PC-9 (cell line): ENCODE measurements at regions not wholly inside any gene's neighbourhood (a gene's known extent, or its start where the extent isn't known, plus 50 kb on each side); places are given as distances from the start of the nearest gene placed in this dataset.

Experiments used
- BruUV-seq: library from RNA; stranded (reverse); fragments of 400-500 nt; replicated peaks from 2 replicates; lab custom pipeline; 2021; lab: Mats Ljungman, UMichigan
- CTCF ChIA-PET: fragments of 300-600 bp; sonication (Branson Sonifier 250); formaldehyde crosslinking; loops from one replicate; lab custom pipeline; 2022; ENCODE audit warnings: antibody characterized with exemption; lab: Charles Lee
- POLR2A ChIA-PET: fragments of 300-600 bp; sonication (Branson Sonifier 250); formaldehyde crosslinking; loops from one replicate; lab custom pipeline; 2022; ENCODE audit warnings: antibody characterized with exemption; ENCODE audit not compliant: unreplicated experiment; lab: Charles Lee
- DNase-seq, 2 experiments: peaks; one replicate each; pipeline versions ENCODE4 v3.0.0 to v3.0.0-alpha.2; 2015 to 2022; ENCODE audit warnings: mixed read lengths in 1 of 2
- H2AFZ ChIP-seq: fragments of 200-600 bp; sonication (generic); 2 replicates; pipeline ENCODE4 v1.8.1; 2017; ENCODE audit warnings: antibody characterized with exemption
- H3F3A ChIP-seq: fragments of 200-600 bp; sonication (generic); 2 replicates; pipeline ENCODE4 v1.8.1; 2017; ENCODE audit warnings: antibody characterized with exemption, mild to moderate bottlenecking, low read depth; ENCODE audit not compliant: insufficient read depth
- H3K27ac ChIP-seq: fragments of 200-600 bp; sonication (generic); 2 replicates; pipeline ENCODE4 v1.6.1; 2016; ENCODE audit warnings: mixed run types
- H3K27me3 ChIP-seq: fragments of 200-600 bp; sonication (generic); 2 replicates; pipeline ENCODE4 v1.6.1; 2016; ENCODE audit warnings: low read depth, mixed run types; ENCODE audit not compliant: insufficient read depth
- H3K36me3 ChIP-seq: fragments of 200-600 bp; sonication (generic); 2 replicates; pipeline ENCODE4 v1.6.1; 2016; ENCODE audit warnings: low read depth, mixed run types
- H3K4me1 ChIP-seq: fragments of 200-600 bp; sonication (generic); replicated peaks from 2 replicates; pipeline ENCODE4 v1.6.1; 2016; ENCODE audit warnings: mixed run types; ENCODE audit not compliant: insufficient read depth
- H3K4me2 ChIP-seq: fragments of 200-600 bp; sonication (generic); 2 replicates; pipeline ENCODE4 v1.6.1; 2017; ENCODE audit warnings: mixed run types
- H3K4me3 ChIP-seq: fragments of 200-600 bp; sonication (generic); 2 replicates; pipeline ENCODE4 v1.6.1; 2016; ENCODE audit warnings: mixed run types
- H3K79me2 ChIP-seq: fragments of 200-600 bp; sonication (generic); 2 replicates; pipeline ENCODE4 v1.6.1; 2017; ENCODE audit warnings: low read depth, mixed run types
- H3K9me2 ChIP-seq: fragments of 200-600 bp; sonication (generic); 2 replicates; pipeline ENCODE4 v1.8.1; 2017; ENCODE audit warnings: mild to moderate bottlenecking; ENCODE audit not compliant: insufficient read depth
- H3K9me3 ChIP-seq: fragments of 200-600 bp; sonication (generic); 2 replicates; pipeline ENCODE4 v1.8.1; 2016; ENCODE audit warnings: low read depth; ENCODE audit not compliant: insufficient read depth
- H4K20me1 ChIP-seq: fragments of 200-600 bp; sonication (generic); 2 replicates; pipeline ENCODE4 v1.8.1; 2017; ENCODE audit not compliant: insufficient read depth
- EZH2 ChIP-seq: fragments of 200-600 bp; sonication (generic); IDR thresholded peaks from 2 replicates; pipeline ENCODE4 v1.8.0; 2017; ENCODE audit warnings: antibody characterized with exemption, low read depth
- intact Hi-C: fragments of 100-400 bp; cut with micrococcal nuclease; formaldehyde crosslinking; loops from one replicate; pipeline ENCODE4 v1.10.0; 2022; ENCODE audit not compliant: unreplicated experiment
- TF ChIP-seq, protein P1 (sequence below): fragments of 200-600 bp; sonication (generic); conservative IDR thresholded peaks from 2 replicates; pipeline ENCODE4 v1.6.1; 2017; ENCODE audit warnings: mixed run types, antibody characterized with exemption, mild to moderate bottlenecking, moderate library complexity

DNA sequence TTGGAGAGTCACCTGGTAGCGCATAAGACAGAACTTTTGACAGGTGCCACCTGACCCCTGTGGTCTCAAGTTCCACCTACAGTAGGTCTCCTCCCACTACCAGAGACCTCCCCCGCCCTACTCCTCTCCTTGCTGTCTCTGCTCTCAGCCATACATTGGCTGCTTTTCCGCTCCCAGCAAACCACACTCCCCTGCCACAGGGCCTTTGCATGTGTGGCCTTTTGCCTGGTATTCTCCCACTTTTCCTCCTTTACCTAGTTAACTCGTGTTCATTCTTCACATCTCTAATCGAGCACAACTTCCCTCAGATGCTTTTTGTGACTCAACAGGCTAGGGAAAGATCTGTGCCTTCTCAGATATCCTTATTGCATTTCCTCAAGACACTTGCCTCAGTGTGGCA, 218.3 kb upstream of the EEF2KMT start:
- Histone ChIP-seq H3K9me3 (no peaks in the 10 kb centered on the region), H2AFZ (no peak overlapping the region), H3K4me3 (no peak overlapping the region), H3K36me3 (no peaks in the 10 kb centered on the region), H3K27ac (no peak overlapping the region), H3K4me1 (no peaks in the 10 kb centered on the region), H3K27me3 (peaks cover 31% of the 10 kb centered on the region), H3K9me2 (no peaks in the 10 kb centered on the region), H3K4me2 (no peak overlapping the region), H3F3A (no peaks in the 10 kb centered on the region), H4K20me1 (no peaks in the 10 kb centered on the region), H3K79me2 (no peaks in the 10 kb centered on the region)
- no peak for DNase-seq
- CTCF ChIA-PET = no interaction called here
- intact Hi-C loops = no loop called here
- BruUV-seq = no TSS peak
- no peak for TF ChIP-seq EZH2
- TF ChIP-seq, protein P1, sequence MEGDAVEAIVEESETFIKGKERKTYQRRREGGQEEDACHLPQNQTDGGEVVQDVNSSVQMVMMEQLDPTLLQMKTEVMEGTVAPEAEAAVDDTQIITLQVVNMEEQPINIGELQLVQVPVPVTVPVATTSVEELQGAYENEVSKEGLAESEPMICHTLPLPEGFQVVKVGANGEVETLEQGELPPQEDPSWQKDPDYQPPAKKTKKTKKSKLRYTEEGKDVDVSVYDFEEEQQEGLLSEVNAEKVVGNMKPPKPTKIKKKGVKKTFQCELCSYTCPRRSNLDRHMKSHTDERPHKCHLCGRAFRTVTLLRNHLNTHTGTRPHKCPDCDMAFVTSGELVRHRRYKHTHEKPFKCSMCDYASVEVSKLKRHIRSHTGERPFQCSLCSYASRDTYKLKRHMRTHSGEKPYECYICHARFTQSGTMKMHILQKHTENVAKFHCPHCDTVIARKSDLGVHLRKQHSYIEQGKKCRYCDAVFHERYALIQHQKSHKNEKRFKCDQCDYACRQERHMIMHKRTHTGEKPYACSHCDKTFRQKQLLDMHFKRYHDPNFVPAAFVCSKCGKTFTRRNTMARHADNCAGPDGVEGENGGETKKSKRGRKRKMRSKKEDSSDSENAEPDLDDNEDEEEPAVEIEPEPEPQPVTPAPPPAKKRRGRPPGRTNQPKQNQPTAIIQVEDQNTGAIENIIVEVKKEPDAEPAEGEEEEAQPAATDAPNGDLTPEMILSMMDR = no peak
- POLR2A ChIA-PET = no interaction called here

DNA sequence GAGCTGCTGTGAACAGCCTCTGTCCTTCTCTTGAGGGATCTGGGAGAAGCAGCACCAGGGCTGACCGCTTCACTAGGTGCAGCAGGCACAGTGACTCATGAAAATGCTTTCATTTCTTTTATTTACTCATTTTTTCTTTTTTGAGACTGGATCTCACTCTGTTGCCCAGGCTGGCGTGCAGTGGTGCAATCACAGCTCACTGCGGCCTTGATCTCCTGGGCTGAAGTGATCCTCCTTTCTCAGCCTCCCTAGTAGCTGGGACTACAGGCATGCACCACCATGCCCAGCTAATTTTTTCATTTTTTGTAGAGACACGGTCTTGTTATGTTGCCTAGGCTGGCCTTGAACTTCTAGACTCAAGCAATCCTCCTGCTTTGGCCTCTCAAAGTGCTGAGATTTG, 216.8 kb upstream of the EEF2KMT start:
- no peak overlapping the region for H2AFZ ChIP-seq

DNA sequence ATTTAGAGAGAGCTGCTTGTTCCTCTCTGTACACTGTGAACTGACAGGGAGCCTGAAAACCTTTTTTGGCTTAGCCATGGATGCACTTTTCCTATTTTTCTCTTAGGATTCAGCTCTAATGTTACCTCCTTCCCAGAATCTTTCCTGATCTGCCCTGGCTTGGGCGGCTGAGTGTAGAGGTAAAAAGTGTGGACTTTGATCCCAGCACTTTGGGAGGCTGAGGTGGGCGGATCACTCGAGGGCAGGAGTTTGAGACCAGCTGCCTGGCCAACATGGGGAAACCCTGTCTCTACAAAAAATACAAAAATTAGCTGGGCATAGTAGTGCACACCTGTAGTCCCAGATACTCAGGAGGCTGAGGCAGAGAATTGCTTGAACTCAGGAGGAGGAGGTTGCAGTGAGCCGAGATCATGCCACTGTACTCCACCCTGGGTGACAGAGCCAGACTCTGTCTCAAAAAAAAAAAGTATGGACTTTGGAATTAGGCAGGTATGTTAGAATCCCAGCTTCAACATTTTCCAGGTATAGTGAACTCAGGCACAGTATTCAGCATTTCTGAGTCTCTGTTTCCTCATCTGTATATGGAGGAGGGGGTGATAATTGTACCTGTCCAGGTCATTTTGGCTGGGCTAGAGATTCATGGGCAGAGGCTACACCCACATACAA, 212.5 kb upstream of the EEF2KMT start:
- Histone ChIP-seq H3K27me3 (peaks cover 36% of the 10 kb centered on the region), H3K4me1 (no peaks in the 10 kb centered on the region), H3K36me3 (no peaks in the 10 kb centered on the region), H3K4me2 (no peak overlapping the region), H3K9me3 (no peaks in the 10 kb centered on the region), H3F3A (no peaks in the 10 kb centered on the region), H4K20me1 (no peaks in the 10 kb centered on the region), H3K4me3 (no peak overlapping the region), H3K27ac (no peak overlapping the region), H3K79me2 (no peaks in the 10 kb centered on the region), H2AFZ (no peak overlapping the region), H3K9me2 (no peaks in the 10 kb centered on the region)
- BruUV-seq = no TSS peak
- no peak for DNase-seq
- TF ChIP-seq EZH2 = no peak
- TF ChIP-seq, protein P1 = no peak
- intact Hi-C loops = no loop called here
- POLR2A ChIA-PET = no interaction called here
- CTCF ChIA-PET = no interaction called here

More for the DNA sequence above, 216.8 kb upstream of the EEF2KMT start:
- Histone ChIP-seq H3K79me2 (no peaks in the 10 kb centered on the region), H3K4me2 (no peak overlapping the region), H3K27me3 (peaks cover 28% of the 10 kb centered on the region), H3K27ac (no peak overlapping the region), H3K4me3 (no peak overlapping the region), H3K4me1 (no peaks in the 10 kb centered on the region), H3F3A (no peaks in the 10 kb centered on the region), H3K9me3 (no peaks in the 10 kb centered on the region), H3K36me3 (no peaks in the 10 kb centered on the region), H3K9me2 (no peaks in the 10 kb centered on the region), H4K20me1 (no peaks in the 10 kb centered on the region)
- CTCF ChIA-PET = no interaction called here
- no peak for DNase-seq
- POLR2A ChIA-PET = no interaction called here
- TF ChIP-seq, protein P1 = no peak
- no peak for TF ChIP-seq EZH2
- intact Hi-C loops = no loop called here
- no TSS peak for BruUV-seq
